Rectal smooth muscle tissue (tissue), 1 donor: ENCODE measurements at regions not wholly inside any gene's neighbourhood (a gene's known extent, or its start where the extent isn't known, plus 50 kb on each side); places are given as distances from the start of the nearest gene placed in this dataset.

ENCODE experiments used
- H3K27ac ChIP-seq: one replicate; pipeline ENCODE4 v1.7.0; 2013; ENCODE audit warnings: low read depth, low read length, inconsistent platforms
- H3K27me3 ChIP-seq: one replicate; pipeline ENCODE4 v1.7.0; 2013; ENCODE audit warnings: low read length; ENCODE audit not compliant: control insufficient read depth, insufficient read depth
- H3K36me3 ChIP-seq: one replicate; pipeline ENCODE4 v1.7.0; 2013; ENCODE audit warnings: low read length; ENCODE audit not compliant: control insufficient read depth, insufficient read depth
- H3K4me1 ChIP-seq: one replicate; pipeline ENCODE4 v1.7.0; 2013; ENCODE audit warnings: low read length; ENCODE audit not compliant: control insufficient read depth, insufficient read depth
- H3K4me3 ChIP-seq: one replicate; pipeline ENCODE4 v1.7.0; 2013; ENCODE audit warnings: low read length
- H3K9ac ChIP-seq: one replicate; pipeline ENCODE4 v1.7.0; 2013; ENCODE audit warnings: low read length

DNA sequence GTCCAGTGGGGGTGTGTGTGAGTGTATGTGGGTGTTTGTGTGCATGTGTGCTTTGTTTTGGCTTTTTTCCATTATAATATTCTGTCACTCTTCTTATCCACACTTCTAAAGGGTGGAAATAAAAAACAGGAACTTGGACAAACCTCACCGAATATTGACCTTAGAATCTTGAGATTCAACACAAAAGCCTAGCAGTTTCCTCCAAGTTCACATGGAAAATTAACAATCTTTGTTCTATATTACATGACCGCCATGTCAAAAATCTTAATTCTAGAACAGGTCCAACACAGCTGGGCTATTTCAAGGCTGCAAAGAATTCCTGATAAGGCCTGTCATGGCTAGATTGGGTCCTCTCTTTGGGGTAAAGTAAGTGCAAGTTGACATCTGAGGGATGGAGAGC, 169.3 kb upstream of the OSR1 start:
- H3K4me3 ChIP-seq = no peak overlapping the region
- H3K36me3 ChIP-seq = no peaks in the 10 kb centered on the region
- H3K4me1 ChIP-seq = no peaks in the 10 kb centered on the region
- no peak overlapping the region for H3K27ac ChIP-seq
- H3K27me3 ChIP-seq = no peaks in the 10 kb centered on the region
- H3K9ac ChIP-seq = no peak overlapping the region

GRCh38 chr2:19525313-19525712, 166.9 kb upstream of the OSR1 start:
- Histone ChIP-seq H3K4me1 (no peaks in the 10 kb centered on the region), H3K27me3 (no peaks in the 10 kb centered on the region), H3K4me3 (no peak overlapping the region), H3K27ac (no peak overlapping the region), H3K9ac (no peak overlapping the region), H3K36me3 (no peaks in the 10 kb centered on the region)

GRCh38 chr2:19519045-19519444, 160.6 kb upstream of the OSR1 start:
- Histone ChIP-seq H3K36me3 (no peaks in the 10 kb centered on the region), H3K27me3 (no peaks in the 10 kb centered on the region), H3K4me3 (no peak overlapping the region), H3K27ac (no peak overlapping the region), H3K9ac (no peak overlapping the region), H3K4me1 (no peaks in the 10 kb centered on the region)

GRCh38 chr2:19507137-19507536, 148.7 kb upstream of the OSR1 start:
- Histone ChIP-seq H3K4me1 (peaks cover 2% of the 10 kb centered on the region), H3K9ac (no peak overlapping the region), H3K4me3 (no peak overlapping the region), H3K36me3 (no peaks in the 10 kb centered on the region), H3K27me3 (no peaks in the 10 kb centered on the region), H3K27ac (no peak overlapping the region)

DNA sequence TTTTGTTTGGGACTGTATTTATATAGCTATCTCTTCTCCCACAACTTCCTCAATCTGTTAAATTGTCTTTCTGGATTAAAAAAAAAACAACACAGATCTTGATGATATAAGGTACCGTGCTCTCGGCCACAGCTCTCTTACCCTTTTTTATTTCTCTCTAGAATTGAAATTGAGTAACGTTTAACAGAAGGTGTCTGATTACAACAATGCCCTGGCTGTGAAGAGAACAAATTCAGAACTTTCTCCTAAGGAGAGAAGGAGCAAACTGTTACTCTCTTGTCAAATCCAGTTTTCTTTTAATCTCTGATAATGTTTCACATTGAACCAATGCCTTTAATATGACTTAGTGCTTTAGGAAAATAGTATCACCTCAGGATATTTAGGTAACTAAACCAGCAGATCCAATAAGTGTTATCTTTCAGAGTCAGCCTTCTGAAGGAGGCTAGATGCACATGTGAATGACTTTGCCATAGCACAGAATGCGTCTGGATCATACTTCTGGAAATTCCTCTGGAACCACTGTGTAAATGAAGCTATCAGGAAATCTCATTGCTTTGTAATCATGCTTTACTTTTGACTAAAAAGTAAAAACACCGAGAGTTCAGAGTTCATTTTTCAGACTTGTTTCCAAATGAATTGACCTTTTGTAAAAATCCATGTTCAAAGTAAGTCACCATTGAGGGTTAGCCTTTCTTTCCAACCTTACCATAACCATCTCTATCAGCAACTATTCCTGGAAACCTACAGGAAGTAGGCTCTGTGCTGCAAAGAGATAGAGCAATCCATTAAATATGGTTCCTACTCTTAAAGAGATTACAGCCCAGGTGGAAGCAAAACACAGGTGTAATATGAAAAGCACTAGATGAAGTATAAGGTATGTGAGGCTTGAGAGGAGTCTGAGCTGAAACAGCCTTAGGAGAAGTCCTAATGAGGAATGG, 147.0 kb upstream of the OSR1 start:
- Histone ChIP-seq H3K4me3 (no peak overlapping the region), H3K9ac (no peak overlapping the region), H3K27me3 (no peaks in the 10 kb centered on the region), H3K36me3 (no peaks in the 10 kb centered on the region), H3K4me1 (peaks cover 2% of the 10 kb centered on the region), H3K27ac (no peak overlapping the region)

DNA sequence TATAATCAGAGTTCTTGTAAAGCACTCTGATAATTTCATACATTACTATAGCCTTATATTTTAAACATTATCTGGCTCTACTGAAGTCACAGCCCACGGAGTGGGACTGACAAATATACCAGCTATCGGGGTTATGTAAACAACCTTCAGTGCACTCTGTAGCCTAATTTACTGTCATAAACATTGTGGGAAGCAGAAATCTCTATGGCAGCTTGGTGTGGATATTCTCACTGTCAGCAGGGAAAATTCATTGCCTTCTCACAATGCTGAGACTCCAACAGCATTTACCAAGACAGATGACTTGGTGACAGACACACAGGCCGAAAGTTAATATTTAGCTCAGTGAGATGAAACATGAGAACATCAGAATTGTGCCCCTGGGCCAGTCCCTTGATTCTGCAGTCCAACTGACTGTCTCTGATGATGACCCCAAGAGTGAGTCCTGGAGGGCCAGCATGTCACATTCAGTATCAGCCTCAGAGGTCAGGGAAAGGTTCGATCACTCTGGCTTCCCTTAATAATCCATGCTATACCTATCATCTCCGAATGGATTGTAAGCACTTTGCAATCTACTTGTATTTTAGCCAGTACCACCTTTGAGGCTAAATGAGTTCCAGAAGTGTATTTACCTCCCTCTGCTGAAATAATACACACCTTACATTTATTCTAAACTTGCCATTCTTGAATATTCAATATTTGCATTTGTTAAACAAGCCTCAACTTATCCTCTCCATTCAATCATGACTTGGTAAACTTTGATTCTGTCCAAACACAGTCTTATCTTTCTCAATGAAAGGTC, 146.2 kb upstream of the OSR1 start:
- Histone ChIP-seq H3K9ac (no peak overlapping the region), H3K36me3 (no peaks in the 10 kb centered on the region), H3K4me1 (peaks cover 2% of the 10 kb centered on the region), H3K4me3 (no peak overlapping the region), H3K27ac (no peak overlapping the region), H3K27me3 (no peaks in the 10 kb centered on the region)

DNA sequence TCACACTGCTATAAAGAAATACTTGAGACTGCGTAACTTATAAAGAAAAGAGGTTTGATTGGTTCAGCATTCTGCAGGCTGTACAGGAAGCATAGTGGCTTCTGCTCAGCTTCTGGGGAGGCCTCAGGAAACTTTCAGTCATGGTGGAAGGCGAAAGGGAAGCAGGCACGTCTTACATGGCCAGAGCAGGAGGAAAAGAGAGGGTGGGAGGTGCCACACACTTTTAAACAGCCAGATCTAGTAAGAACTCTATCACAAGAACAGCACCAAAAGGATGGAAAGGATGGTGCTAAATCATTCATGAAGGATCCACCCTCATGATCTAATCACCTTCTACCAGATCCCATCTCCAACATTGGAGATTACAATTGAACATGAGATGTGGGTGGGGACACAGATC, 145.5 kb upstream of the OSR1 start:
- Histone ChIP-seq H3K9ac (no peak overlapping the region), H3K4me3 (no peak overlapping the region), H3K4me1 (peaks cover 2% of the 10 kb centered on the region), H3K27me3 (no peaks in the 10 kb centered on the region), H3K27ac (no peak overlapping the region), H3K36me3 (no peaks in the 10 kb centered on the region)

DNA sequence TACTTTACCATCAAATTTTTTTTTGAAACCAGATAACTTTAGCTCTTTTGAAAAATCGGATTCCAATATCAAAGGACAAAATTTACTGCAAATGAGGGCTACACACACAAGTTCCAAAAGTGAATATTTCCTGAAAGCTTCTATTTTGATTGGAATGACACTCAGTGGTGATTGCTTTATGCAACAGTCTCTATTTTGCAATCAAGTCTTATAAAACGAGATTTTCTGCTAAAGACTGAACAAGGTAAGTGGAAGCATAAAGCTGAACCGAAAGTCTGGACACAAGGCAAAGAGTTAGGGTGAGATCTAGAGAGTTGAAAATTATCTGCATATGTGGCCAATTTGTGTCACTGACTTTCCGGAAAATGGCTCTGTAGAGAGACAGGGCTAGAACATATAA, 145.0 kb upstream of the OSR1 start:
- H3K27ac ChIP-seq = no peak overlapping the region
- H3K27me3 ChIP-seq = no peaks in the 10 kb centered on the region
- no peaks in the 10 kb centered on the region for H3K36me3 ChIP-seq
- no peak overlapping the region for H3K4me3 ChIP-seq
- H3K4me1 ChIP-seq = peaks cover 2% of the 10 kb centered on the region
- H3K9ac ChIP-seq = no peak overlapping the region

- H3K9ac ChIP-seq = no peak overlapping the region
- H3K27ac ChIP-seq = no peak overlapping the region
- H3K4me3 ChIP-seq = no peak overlapping the region
- H3K4me1 ChIP-seq = peaks cover 2% of the 10 kb centered on the region
- no peaks in the 10 kb centered on the region for H3K36me3 ChIP-seq
- H3K27me3 ChIP-seq = no peaks in the 10 kb centered on the region
These were observed 141.7 kb upstream of the OSR1 start for GRCh38 chr2:19500126-19500525.

DNA sequence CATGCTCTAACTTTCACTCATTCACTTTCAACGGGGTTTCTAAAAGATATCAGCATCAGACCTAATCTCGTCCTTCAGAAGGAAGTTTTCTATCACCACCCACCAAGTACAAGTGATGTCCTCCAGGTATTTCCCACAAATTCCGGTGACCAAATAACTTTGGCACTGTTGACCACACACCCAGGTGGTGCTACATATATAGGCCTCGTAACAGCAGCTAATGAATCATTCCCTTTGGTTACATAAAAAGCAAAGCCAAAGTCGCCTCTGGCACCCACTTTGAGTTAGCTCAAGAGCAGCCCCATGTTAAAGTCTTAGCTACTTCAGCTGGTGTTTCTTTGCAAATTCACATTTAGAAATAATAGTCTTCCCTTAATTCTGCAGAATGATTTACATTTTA, 138.2 kb upstream of the OSR1 start:
- H3K36me3 ChIP-seq = no peaks in the 10 kb centered on the region
- H3K4me1 ChIP-seq = no peaks in the 10 kb centered on the region
- no peak overlapping the region for H3K4me3 ChIP-seq
- H3K9ac ChIP-seq = no peak overlapping the region
- no peaks in the 10 kb centered on the region for H3K27me3 ChIP-seq
- H3K27ac ChIP-seq = no peak overlapping the region

GRCh38 chr2:19494241-19494640, 135.8 kb upstream of the OSR1 start:
- H3K27me3 ChIP-seq = no peaks in the 10 kb centered on the region
- H3K4me1 ChIP-seq = peaks cover 12% of the 10 kb centered on the region
- H3K9ac ChIP-seq = no peak overlapping the region
- no peaks in the 10 kb centered on the region for H3K36me3 ChIP-seq
- no peak overlapping the region for H3K4me3 ChIP-seq
- no peak overlapping the region for H3K27ac ChIP-seq

DNA sequence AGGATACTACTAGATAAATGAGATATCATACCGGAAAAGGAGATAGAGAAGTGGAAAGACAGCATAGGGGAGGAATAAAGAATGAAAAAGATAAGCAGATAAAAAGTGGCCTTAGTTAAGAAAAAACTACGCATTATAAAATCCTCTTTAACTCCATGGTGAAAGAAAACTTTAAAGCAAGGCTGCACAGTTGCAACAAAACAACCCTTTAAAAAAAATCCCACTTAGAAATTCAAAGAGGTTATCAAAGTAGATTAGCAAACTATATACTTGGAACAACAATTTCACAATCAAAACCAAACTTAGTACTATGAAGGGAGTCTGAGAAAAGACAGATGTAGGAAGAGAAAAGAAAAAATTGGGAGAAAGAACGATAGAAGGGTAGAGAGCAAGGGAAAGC, 133.4 kb upstream of the OSR1 start:
- no peak overlapping the region for H3K9ac ChIP-seq
- H3K27ac ChIP-seq = no peak overlapping the region
- H3K4me1 ChIP-seq = peaks cover 12% of the 10 kb centered on the region
- no peaks in the 10 kb centered on the region for H3K27me3 ChIP-seq
- H3K36me3 ChIP-seq = no peaks in the 10 kb centered on the region
- H3K4me3 ChIP-seq = no peak overlapping the region
